Erythroblast (primary cell): ENCODE measurements at regions not wholly inside any gene's neighbourhood (a gene's known extent, or its start where the extent isn't known, plus 50 kb on each side); places are given as distances from the start of the nearest gene placed in this dataset.

Source experiments
- GATA1 ChIP-seq: IDR thresholded peaks from 2 replicates; pipeline ENCODE4 v1.6.1; 2011; ENCODE audit warnings: low read depth, mild to moderate bottlenecking, control low read depth, low read length, moderate library complexity
- POLR2A ChIP-seq: IDR thresholded peaks from 2 replicates; pipeline ENCODE4 v1.6.1; 2011; ENCODE audit warnings: mild to moderate bottlenecking, low read length

- TF ChIP-seq GATA1 (no peak), POLR2A (no peak)
Measured at GRCh38 chr4:123042095-123042494, 119.7 kb upstream of the NUDT6 start.
